ENCODE measurements at regions not wholly inside any gene's neighbourhood (a gene's known extent, or its start where the extent isn't known, plus 50 kb on each side); places are given as distances from the start of the nearest gene placed in this dataset.

DNA sequence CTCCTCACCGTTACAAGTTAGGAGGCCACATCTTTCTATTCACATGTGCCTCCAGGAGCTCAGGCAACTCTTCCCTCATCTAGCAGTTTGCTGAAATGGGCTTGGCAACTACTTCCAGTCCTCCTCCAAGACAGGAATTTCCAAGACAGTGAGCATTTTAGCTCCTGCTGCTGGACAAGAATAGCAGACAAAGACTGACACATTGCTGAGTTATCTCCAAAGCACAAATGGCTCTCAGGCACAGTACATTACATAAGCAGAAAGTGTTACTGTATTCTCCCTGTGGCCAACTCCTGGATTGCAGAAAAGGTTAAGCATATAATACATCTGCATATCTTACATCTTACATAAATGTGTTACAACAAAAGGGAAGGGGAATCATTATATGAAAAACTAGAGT is 83.2 kb upstream of the POU2AF2 start:
- TF ChIP-seq CTCF (IDR thresholded peaks at IDR 0.05) (no peak), POLR2A (IDR thresholded peaks at IDR 0.05) (no peak)

Data from lower leg skin (tissue), 3 donors.